HG02885 (cell line): ENCODE measurements at regions not wholly inside any gene's neighbourhood (a gene's known extent, or its start where the extent isn't known, plus 50 kb on each side); places are given as distances from the start of the nearest gene placed in this dataset.

Source experiments
- ATAC-seq: cut with Tn5 transposase; IDR thresholded peaks from one replicate; pipeline ENCODE4 v1.9.1; 2021; ENCODE audit warnings: mild to moderate bottlenecking; ENCODE audit not compliant: unreplicated experiment, poor library complexity

DNA sequence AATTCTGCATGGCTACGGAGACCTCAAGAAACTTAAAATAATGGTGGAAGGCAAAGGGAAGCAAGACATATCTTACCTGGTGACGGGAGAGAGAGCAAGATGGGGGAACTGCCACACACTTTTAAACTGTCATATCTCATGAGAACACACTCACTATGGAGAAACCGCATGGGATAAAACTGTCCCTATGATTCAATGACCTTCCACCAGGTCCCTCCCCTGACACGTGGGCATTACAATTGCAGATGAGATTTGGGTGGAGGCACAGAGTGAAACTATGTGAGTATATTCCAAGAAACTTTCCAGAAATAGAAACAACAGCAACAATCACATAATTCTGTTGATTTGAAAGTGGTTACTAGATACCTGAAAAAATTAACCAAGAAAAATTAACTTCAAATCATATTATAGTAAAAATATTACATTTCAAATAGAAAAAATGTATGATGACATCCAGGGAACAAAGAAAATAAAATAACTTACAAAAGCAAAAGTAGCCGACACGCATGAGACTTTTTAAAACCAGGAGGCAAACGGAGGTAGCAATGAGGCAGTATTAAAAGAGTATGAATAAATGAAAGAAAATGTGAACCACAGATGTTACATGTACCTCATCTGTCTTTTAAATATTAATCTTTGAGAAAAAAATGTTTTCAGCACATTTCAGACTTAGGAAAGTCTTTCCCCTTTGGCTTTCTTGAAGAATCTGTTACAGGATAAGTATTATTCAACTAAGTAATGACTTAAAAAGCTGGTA is 879.5 kb downstream of the TECRL start:
- no peak for ATAC-seq

DNA sequence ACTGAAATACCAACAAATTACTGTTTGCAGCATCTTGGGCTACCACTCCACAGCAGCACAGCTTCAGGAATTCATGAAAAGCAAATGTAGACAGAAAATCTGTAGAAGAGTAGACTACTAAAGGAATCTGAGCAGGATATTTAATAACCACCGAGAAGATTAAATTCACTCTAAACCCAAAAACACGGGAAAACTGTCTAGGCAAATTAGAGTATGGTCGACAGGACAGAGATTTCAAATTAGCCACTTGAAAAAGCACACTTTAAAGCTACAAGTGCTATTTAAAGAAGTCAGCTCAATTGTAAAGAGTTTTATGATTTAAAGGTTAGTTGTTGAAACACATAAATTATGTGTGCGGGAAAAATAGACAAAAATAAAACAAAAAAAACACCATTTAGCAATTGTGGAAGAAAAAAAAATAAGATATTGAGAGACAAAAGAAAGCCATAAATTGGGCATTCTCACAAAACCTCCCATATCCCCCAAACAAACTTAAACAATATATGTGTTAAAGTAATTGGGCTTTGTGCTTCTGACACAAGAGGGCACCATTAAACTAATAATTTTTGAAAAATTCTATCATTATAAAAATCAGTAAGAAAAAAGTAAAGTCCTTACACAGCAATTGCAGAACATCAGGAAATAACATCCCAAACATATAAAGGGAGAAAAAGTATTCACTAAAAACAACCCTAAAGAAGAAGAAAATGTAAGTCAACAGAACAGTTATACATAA is 880.8 kb downstream of the TECRL start:
- no peak for ATAC-seq

DNA sequence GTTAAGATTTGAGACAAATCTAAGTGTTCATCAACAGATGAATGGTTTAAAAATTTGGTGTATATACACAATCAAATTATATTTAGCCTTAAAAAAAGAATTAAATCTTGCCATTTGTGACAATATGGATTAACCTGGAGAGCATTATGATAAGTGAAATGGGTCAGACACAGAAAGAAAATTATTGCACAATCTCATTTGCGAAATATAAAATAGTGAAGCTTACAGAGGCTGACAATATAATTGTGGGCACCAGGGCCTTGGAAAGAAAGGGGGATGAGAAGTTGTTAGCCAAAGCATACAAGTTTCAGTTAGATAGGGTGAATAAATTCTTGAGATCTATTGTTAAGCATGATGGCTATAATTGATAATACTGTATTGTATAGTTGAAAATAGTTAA is 883.0 kb downstream of the TECRL start:
- ATAC-seq = no peak

DNA sequence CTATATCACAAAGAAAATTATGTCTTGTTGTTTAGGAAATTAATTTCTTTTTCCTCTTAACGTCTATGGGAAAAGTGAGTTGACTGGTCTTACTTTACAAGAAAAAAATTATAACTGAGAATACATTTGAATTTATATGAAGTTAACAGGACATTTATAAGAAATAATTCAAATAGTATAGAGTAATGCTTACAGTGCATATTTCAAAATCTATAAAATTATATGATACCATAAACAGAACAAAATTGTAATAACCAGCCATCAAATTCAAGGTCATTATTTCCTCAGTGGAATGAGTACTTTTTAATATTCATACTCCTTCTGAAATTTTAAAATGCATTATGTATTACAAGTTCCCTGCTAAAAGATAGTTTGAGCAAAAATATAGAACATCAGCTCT is 884.5 kb downstream of the TECRL start:
- no peak for ATAC-seq

DNA sequence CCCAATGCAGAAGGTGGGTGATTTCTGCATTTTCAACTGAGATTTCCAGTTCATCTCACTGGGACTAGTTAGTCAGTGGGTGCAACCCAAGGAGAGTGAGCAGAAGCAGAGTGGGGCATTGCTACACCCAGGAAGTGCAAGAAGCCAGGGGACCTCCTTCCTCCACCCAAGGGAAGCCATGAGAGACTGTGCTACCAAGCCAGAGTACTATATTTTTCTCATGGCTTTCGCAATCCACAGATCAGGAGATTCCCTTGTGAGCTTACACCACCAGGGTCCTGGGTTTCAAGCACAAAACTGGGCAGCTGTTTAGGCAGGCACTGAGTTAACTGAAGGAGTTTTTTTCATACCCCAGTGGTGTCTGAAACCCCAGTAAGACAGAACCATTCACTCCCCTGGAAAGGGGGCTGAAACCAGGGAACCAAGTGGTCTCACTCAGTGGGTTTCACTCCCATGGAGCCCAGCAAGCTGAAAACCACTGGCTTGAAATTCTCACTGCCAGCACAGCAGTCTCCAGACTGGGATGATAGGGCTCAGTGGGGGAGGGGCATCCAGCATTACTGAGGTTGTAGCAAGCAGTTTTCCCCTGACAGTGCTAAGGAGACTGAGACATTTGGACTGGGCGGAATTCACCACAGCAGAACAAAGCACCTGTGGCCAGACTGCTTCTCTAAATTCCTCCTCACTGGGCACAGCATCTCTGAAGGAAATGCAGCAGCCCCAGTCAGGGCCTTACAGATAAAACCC is 903.4 kb downstream of the TECRL start:
- ATAC-seq = no peak

DNA sequence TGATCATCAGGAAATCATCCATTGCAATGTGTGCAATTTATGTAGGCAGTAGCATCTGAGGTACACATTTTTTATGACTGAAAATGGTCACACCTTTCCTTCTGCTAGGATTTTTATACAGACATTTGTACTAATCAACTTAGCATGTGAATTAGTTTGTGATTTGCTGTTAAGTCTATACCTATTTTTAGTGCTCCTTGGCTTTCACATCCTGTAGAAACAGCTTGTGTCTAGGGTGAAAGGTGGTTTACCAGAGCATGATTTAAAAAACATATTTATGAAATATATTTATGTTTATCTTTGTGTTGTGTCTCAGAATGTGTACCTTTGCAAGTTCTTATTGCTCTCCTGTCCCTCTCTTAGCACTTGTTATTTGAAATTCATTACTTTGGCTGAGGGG is 916.0 kb downstream of the TECRL start:
- no peak for ATAC-seq

DNA sequence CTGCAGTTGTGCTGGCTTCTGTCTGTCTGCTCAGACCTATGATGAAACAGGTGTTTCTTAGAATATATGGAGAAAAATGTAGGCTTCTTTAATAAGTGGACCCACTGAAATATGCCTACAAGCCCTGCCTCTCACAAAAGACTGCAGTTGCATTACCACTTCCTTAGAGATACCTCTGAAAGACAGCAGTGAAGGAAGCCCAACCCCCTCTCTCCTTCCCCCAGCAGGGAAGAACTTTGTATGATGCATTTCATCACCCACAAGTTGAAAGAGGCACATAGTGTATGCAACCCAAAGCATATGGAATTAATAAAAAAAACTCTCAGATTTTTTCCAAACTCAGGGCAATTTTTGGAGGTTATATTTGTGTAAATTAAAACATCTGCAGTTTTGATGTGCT is 916.7 kb downstream of the TECRL start:
- no peak for ATAC-seq

DNA sequence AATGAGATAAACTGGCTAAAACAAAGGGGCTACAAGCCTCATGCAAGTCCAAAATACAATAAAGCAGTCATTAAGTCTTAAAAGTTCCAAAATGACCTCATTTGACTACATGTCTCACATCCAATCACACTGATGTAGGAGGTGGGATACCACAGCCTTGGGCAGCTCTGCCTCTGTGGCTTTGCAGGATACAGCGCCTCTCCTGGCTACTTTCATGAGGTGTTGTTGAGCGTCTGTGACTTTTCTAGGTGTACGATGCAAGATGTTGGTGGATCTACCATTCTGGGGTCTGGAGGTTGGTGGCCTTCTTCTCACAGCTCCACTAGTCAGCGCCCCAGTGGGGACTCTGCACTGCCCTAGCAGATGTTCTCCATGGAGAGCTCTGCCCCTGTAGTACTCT is 944.9 kb downstream of the TECRL start:
- no peak for ATAC-seq

DNA sequence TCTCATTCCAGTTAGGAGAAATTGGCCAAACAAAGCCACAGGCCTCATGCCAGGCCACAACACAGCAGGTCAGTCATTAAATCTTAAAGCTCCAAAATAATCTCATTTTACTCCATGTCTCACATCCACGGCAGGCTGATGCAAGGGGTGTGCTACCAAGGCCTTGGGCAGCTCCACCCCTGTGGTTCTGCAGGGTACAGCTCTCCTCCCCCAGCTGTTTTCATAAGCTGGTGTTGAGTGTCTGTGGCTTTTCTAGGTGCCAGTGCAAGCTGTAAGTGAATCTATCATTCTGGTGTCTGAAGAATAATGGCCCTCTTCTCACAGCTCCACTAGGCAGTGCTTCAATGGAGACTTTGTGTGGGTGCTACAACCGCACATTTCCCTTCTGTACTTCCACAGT is 949.2 kb downstream of the TECRL start:
- no peak for ATAC-seq

DNA sequence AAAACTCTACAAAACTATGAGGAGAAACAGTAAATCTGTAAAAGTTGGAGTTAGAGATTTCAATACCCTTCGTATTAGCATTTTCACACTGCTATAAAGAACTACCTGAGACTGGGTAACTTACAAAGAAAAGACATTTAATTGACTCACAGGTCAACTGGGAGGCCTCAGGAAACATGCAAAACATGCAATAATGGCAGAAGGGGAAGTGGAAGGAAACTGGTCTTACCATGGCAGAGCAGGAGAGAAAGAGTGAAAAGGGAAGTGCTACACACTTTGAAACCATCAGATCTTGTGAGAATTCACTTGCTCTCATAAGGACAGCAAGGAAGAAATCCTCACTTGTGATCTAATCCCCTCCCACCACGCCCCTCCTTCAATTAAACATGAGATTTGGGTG is 949.9 kb downstream of the TECRL start:
- ATAC-seq = peak; percentile 47

DNA sequence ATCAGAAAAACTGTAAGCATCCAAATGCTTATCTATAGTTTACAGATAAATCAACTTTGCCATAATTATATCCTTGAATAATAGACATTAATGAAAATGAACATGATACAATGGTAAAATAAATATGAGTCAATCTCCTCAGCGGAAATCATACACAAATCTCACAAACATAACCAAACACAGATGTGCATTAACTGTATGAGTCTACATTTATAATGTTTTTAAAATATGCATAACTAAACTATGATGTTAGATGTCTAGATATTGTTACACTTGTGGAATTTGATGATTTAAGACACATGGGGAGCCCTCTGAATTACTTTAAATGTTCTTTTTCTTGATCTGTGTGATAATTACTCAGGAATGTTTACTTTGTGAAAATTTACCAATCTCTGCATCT is 951.2 kb downstream of the TECRL start:
- no peak for ATAC-seq

DNA sequence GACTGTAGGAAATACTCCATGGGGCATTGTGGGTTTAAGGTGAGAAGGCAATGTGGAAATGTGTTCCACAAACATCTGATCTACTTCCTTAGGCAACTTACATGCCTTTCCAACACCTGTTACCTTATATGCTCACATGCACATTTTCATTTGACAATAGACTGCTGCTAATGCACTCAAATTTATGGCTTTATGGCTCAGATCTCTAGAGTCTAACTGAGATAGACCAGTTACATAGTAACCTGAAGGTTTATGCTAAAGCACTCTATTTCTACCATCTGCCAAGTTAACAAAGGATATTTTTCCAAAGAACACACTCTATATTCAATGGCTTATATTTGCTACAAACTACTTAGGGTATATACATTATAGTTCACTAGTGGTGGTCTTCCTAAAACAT is 969.0 kb downstream of the TECRL start:
- ATAC-seq = no peak

DNA sequence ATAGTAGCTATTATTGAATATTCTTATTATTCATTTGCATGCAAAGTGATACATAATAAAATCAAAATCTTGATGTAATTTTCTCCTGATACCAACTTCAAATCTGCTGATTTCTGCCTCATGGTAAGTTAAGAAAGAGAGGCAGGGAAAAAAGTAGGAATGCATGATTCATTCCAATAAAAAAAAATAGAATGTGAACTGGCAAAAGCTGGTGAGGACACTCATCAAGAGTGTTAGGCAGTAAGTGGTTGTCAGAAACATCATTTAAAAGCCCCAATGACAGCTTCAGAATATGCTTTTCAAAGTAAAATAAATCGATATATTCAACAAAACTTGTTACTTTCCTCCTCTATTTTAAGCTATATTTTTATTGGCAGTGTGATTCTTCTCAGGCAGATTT is 979.1 kb downstream of the TECRL start:
- ATAC-seq = no peak

DNA sequence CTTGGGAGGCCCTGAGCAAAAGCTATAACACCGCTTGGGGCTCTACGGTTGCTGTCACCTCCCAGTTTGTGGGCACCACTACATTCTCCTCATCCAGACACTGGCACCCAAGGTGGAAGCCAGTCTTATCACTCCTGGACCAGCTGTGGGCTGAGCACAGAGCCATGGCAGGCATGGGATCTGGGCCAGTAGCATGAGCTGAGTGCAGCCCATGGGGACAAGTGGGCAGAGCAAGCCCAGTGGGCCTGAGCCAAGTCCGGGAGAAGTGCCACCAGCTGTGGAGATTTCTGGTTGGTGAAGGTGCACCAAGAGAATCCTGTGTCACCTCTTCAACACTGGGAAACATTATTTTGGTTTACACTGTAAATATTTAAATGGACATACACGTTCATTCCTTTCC is 1013.0 kb downstream of the TECRL start:
- no peak for ATAC-seq

DNA sequence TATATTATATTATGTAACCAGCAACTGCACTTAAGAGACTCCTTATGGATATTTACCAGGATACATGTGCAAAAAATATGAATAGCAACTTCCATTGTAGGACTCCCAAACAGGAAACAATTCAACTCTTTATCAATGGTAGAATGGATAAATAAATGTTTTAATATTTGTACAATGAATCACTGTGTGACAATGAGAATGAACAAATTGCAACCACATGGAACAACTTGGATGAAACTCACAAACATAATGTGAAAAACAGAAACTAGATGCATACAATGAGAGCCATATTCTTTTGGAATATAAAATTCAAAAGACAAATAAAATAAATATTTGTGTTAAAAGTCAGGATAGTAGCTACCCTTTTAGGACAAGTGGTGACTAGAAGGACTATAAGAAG is 1015.7 kb downstream of the TECRL start:
- no peak for ATAC-seq

DNA sequence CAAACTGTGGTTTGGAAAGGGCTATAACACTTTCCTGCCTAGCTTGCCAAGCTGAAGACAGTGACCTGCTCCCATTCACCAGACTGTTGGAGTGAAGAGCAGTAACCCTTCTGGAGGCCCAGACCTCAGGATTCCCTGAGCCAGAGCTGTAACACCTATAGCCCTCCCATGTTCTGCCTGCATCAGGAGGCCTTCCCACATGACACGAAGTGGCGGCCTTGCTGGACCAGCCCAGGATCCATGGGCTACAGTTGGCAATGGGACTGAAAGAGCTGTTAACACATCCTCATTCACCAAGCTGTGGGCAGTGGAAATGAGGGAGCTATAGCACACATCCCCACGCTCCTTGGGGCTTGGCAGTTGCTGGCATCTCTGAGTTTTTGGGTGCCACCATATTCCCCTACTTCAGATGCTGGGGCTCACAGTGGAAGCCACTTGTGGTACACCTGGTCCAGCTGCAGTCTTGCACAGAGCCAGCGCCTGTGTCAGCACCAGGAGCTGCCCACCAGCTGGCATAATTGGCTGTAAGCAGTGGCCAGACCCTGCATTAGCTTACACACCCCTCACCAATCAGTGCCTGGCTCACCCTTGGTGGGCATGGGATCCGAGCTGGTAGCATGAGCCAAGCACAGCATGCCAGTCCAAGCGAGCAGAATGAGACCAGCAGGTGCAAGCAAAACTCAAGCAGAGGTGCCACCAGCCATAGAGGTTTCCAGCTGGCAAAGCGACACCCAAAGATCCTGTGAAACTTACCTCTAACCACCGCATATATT is 1029.3 kb downstream of the TECRL start:
- ATAC-seq = no peak

DNA sequence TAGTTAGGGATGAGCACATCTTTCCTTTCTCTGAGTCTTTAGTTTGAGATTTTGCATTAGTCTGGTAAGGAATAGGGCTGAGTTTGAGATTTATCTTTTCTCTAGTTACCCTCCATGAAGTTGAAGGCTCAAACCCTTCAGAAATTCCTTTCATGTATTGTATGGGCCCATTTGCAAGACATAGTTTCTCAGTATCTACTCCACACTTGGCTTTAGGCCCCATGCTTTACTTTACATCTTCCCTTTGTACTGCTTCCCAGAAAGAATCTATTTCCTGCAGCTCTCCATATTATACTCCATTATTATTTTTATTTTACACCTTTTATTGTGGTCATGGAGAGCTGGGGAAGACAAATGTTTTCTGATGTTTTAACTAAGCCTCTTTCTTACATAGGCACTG is 1038.2 kb downstream of the TECRL start:
- ATAC-seq = no peak

DNA sequence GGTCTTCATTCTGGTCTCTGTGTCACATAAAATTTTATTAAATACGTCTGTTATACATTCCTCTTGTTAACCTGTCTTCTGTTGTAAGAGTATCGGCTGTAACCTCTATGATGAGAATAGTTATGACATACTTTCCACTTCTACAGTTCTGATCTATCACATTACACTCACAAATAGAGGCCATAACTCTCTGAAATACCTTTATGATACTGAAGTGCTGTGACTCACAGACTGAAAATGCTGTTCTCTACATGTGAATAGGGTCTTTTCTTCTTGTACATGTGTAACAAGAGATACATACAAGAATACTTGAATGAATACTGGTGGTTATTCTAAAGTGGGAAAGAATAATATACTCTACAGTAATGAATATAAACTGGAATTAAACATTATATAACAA is 1047.6 kb downstream of the TECRL start:
- no peak for ATAC-seq

DNA sequence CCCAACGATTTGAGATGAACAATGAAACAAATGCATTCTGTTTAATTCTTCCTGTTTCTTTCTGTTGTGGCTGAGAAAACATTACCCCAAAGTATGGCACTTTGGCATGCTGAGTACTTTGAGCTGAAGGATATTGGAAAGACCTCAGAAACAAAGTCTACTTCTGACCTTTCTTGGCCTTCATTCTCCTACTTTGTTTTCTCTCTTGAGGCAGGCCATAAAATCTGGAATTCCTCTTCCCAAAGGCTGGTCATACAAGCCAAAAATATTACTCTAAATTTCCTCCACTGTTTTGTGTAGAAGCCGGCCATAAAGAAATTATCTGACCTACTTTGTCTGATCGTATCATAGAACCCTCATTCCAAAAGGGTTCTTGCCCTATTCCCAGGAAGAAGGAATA is 1048.2 kb downstream of the TECRL start:
- no peak for ATAC-seq

DNA sequence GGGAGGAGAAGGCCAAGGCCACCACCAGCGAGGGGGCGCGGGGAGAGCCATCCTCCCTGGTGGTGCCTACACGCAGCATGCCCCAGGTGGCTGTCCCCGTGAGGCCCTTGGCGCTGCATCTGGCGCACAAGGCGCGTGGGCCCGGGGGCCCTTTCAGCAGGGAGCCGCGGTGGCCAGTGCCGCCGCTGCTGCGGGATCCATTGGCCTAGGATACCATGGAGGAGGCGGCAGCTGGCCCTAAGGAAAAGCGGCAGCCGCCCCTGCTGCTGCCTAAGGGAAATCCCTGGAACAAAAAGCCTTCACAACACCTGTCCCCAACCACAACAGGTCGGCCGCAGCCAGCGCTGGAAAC is 1059.6 kb downstream of the TECRL start:
- ATAC-seq = no peak
